ENCODE measurements at regions not wholly inside any gene's neighbourhood (a gene's known extent, or its start where the extent isn't known, plus 50 kb on each side); places are given as distances from the start of the nearest gene placed in this dataset.

DNA sequence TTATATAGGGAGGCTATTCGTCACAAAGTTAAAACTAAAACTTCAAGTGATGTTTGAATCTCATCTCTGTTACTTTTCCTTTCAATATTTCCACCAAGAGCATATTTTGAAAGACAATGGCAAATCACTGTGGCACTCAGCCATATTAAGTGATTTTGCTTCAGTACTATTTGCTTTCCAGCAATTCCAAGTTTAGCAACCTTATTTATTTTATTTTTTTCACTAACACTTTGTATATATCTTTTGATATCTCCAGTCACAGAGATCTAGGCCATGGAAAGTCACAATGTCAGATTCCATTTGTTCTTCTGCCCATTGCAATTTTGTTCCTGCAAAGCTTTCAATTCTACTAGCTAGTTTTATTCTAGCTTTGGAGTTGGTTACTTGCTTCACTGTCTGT, 1514.5 kb upstream of the ADGRL3 start (continued):
- TF ChIP-seq ZNF138 (CRISPR knock-in tag; conservative IDR thresholded peaks at IDR 0.05): no peak
- no peak for TF ChIP-seq PRRX2 (CRISPR knock-in tag; IDR thresholded peaks at IDR 0.05)

DNA sequence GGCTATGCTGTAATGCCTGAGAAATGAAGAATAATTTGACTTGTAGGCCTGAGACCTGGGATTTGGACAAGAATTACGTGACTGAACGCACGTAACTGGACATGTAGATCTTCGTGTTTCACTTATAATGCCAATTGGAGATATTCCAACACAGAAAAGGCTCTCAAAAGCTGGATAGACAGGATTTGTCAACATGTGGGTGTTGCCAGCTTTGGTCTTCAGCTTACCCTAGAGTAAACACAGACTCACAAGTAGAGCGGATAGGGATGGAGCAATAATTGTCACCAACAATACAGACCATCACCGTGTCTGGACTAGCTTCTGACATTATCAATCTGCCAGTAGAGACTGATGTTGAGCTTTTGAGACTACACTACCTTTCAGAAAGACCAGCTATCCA, 1511.0 kb upstream of the ADGRL3 start:
- ATAC-seq (no peak), DNase-seq (ENCODE audit: low spot score) (no peak)
- TF ChIP-seq ETV6 (CRISPR knock-in tag; IDR thresholded peaks at IDR 0.05) (no peak), ZBTB21 (CRISPR knock-in tag; IDR thresholded peaks at IDR 0.05; ENCODE audit: borderline replicate concordance) (no peak), SP1 (CRISPR knock-in tag; conservative IDR thresholded peaks at IDR 0.05) (no peak), NR2C2 (CRISPR knock-in tag; IDR thresholded peaks at IDR 0.05) (no peak), TCF7 (CRISPR knock-in tag; IDR thresholded peaks at IDR 0.05; ENCODE audit: low read depth) (no peak)
- TF ChIP-seq, protein P1, sequence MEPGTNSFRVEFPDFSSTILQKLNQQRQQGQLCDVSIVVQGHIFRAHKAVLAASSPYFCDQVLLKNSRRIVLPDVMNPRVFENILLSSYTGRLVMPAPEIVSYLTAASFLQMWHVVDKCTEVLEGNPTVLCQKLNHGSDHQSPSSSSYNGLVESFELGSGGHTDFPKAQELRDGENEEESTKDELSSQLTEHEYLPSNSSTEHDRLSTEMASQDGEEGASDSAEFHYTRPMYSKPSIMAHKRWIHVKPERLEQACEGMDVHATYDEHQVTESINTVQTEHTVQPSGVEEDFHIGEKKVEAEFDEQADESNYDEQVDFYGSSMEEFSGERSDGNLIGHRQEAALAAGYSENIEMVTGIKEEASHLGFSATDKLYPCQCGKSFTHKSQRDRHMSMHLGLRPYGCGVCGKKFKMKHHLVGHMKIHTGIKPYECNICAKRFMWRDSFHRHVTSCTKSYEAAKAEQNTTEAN (CRISPR knock-in tag; IDR thresholded peaks at IDR 0.05): no peak
- TF ChIP-seq, protein P2, sequence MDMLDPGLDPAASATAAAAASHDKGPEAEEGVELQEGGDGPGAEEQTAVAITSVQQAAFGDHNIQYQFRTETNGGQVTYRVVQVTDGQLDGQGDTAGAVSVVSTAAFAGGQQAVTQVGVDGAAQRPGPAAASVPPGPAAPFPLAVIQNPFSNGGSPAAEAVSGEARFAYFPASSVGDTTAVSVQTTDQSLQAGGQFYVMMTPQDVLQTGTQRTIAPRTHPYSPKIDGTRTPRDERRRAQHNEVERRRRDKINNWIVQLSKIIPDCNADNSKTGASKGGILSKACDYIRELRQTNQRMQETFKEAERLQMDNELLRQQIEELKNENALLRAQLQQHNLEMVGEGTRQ (CRISPR knock-in tag; IDR thresholded peaks at IDR 0.05): no peak
- Mint-ChIP-seq H3K27me3 (ENCODE audit: low read depth) (no peaks in the 10 kb centered on the region), H3K9me3 (no peaks in the 10 kb centered on the region), H3K4me3 (no peak overlapping the region), H3K36me3 (no peaks in the 10 kb centered on the region), H3K4me1 (no peaks in the 10 kb centered on the region), H3K27ac (no peak overlapping the region)
- CTCF ChIA-PET: no interaction called here
- POLR2A ChIA-PET: no interaction called here

DNA sequence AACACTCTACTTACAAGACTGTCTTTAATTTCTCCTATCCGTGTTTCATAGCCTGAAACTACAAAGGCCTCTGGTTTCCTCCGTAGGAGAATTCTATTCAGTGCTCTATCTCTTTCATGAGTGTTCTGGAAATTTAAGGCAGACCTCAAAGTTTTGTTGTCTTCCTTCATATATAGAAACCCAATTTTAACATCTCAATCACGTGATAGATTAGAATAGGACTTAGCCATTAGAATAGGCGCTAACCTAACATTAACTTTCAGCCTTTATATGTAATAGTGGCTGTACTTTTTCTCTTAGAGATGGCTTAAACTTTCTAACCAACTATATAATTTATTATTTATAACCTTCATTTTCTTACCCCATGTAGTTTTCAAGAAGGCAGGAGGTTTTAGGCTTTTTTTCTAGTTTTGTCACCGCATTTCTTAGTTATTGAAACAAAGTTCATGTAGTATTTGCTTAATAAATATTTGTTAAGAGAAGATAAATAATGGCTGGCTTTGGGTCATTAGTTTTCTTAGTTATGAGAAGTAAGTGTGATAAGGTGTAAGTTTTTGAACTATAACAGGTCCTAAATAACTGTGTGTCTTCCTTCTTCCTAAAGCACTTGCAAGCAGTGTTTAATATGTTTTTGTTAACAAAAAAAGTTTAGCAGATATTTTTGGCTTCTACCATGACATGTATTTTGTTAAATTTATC, 1504.6 kb upstream of the ADGRL3 start:
- TF ChIP-seq EMX1 (CRISPR knock-in tag; IDR thresholded peaks at IDR 0.05) (no peak), MYBL2 (CRISPR knock-in tag; IDR thresholded peaks at IDR 0.05) (no peak), GABPB1 (CRISPR knock-in tag; IDR thresholded peaks at IDR 0.05) (no peak), ZNF263 (CRISPR knock-in tag; IDR thresholded peaks at IDR 0.05; ENCODE audit: low read depth) (no peak), GRHL2 (CRISPR knock-in tag; IDR thresholded peaks at IDR 0.05; ENCODE audit: insufficient replicate concordance, severe bottlenecking) (no peak), GTF2I (CRISPR knock-in tag; conservative IDR thresholded peaks at IDR 0.05) (no peak), RELA (CRISPR knock-in tag; IDR thresholded peaks at IDR 0.05; ENCODE audit: borderline replicate concordance) (no peak), TEAD4 (CRISPR knock-in tag; IDR thresholded peaks at IDR 0.05) (no peak)
- TF ChIP-seq, protein P3, sequence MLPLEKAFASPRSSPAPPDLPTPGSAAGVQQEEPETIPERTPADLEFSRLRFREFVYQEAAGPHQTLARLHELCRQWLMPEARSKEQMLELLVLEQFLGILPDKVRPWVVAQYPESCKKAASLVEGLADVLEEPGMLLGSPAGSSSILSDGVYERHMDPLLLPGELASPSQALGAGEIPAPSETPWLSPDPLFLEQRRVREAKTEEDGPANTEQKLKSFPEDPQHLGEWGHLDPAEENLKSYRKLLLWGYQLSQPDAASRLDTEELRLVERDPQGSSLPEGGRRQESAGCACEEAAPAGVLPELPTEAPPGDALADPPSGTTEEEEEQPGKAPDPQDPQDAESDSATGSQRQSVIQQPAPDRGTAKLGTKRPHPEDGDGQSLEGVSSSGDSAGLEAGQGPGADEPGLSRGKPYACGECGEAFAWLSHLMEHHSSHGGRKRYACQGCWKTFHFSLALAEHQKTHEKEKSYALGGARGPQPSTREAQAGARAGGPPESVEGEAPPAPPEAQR (CRISPR knock-in tag; IDR thresholded peaks at IDR 0.05): no peak
- TF ChIP-seq, protein P4, sequence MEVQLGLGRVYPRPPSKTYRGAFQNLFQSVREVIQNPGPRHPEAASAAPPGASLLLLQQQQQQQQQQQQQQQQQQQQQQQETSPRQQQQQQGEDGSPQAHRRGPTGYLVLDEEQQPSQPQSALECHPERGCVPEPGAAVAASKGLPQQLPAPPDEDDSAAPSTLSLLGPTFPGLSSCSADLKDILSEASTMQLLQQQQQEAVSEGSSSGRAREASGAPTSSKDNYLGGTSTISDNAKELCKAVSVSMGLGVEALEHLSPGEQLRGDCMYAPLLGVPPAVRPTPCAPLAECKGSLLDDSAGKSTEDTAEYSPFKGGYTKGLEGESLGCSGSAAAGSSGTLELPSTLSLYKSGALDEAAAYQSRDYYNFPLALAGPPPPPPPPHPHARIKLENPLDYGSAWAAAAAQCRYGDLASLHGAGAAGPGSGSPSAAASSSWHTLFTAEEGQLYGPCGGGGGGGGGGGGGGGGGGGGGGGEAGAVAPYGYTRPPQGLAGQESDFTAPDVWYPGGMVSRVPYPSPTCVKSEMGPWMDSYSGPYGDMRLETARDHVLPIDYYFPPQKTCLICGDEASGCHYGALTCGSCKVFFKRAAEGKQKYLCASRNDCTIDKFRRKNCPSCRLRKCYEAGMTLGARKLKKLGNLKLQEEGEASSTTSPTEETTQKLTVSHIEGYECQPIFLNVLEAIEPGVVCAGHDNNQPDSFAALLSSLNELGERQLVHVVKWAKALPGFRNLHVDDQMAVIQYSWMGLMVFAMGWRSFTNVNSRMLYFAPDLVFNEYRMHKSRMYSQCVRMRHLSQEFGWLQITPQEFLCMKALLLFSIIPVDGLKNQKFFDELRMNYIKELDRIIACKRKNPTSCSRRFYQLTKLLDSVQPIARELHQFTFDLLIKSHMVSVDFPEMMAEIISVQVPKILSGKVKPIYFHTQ (CRISPR knock-in tag; IDR thresholded peaks at IDR 0.05): no peak
- H3K27ac Mint-ChIP-seq: no peak overlapping the region
- no peaks in the 10 kb centered on the region for H3K36me3 Mint-ChIP-seq
- H3K27me3 Mint-ChIP-seq (ENCODE audit: low read depth): no peaks in the 10 kb centered on the region
- ChIA-PET POLR2A (no interaction called here), CTCF (no interaction called here)
- H3K4me3 Mint-ChIP-seq: no peak overlapping the region
- H3K4me1 Mint-ChIP-seq: no peaks in the 10 kb centered on the region
- no peak for DNase-seq (ENCODE audit: low spot score)
- no peak for ATAC-seq
- H3K9me3 Mint-ChIP-seq: no peaks in the 10 kb centered on the region

Measured in WTC11 (cell line).